ENCODE measurements at regions not wholly inside any gene's neighbourhood (a gene's known extent, or its start where the extent isn't known, plus 50 kb on each side); places are given as distances from the start of the nearest gene placed in this dataset.

DNA sequence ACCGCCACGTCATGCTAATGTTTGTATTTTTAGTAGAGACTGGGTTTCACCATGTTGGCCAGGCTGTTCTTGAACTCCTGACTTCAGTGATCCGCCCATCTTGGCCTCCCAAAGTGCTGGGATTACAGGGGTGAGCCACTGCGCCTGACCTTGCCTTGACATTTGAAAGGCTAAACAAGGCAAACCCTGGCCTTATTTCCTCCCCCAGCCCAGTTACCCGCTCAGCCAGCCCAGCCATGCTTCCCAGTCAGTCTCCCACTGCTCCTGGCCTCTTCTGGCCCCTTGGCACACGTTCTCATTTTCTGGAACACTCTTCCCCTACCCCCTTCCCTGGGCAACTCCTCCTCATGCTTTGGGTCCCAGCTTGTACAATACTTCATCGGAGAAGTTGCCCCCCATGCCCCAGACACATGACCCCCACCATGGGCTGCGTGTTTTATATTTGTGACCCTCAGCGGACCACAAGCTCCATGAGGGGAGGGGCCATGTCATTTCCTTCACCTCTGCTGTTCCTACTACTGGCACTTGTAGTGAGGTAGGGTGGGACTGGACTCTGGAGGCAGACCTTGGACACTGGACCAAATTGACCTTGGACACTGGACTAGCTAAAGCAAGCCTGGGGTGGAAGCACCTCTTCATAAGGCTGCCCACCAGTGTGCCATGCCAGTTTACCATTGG, 94.4 kb upstream of the IER5L start:
- Histone ChIP-seq H3K4me1 (ENCODE audit: insufficient read depth, insufficient read length) (peaks cover 23% of the 10 kb centered on the region), H3K4me3 (ENCODE audit: insufficient read length, low read depth) (no peak overlapping the region), H3K9me3 (ENCODE audit: insufficient read depth, low read length) (no peaks in the 10 kb centered on the region; the same call in 1 of the 2 replicates), H3K27me3 (ENCODE audit: insufficient read depth, insufficient read length) (peaks cover 3% of the 10 kb centered on the region), H3K36me3 (ENCODE audit: insufficient read depth, insufficient read length, low read length) (no peaks in the 10 kb centered on the region), H3K9ac (ENCODE audit: insufficient read length, low read depth) (no peak overlapping the region)
- TF ChIP-seq SUZ12 (IDR thresholded peaks at IDR 0.05; ENCODE audit: extremely low read depth, insufficient read depth, insufficient read length) (no peak), YY1 (IDR thresholded peaks at IDR 0.05; ENCODE audit: insufficient read depth, insufficient read length) (no peak), ZNF274 (IDR thresholded peaks at IDR 0.05; ENCODE audit: low read depth, low read length) (no peak)
- DNase-seq (ENCODE audit: low read depth, low spot score) = no peak

DNA sequence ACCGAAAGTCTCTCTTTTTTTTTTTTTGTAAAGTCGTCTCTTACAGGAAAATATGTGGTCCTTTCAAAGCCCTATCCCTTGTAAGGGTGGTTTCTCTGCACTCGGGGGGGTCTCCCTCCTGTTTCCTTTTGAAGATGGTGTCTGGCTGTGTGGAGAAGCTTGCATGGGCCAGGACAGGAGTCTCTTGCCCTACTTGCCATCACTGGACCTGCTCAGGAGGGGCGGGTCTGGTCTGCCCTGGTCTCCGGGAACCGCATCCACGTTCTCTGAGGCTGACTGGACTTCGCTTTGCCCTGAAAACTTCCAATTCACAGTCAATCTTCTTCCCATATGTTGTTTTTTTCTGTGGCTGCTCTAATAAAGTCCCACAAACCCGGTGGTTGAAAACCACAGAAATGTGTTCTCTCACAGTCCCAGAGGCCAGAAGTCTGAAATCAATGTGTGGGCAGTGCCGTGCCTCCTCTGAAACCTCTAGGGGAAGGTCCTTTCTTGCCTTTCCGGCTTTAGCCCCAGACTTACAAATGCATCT, 92.9 kb upstream of the IER5L start:
- no peaks in the 10 kb centered on the region for H3K36me3 ChIP-seq (ENCODE audit: insufficient read depth, insufficient read length, low read length)
- H3K4me1 ChIP-seq (ENCODE audit: insufficient read depth, insufficient read length) = peaks cover 13% of the 10 kb centered on the region
- no peak overlapping the region for H3K4me3 ChIP-seq (ENCODE audit: insufficient read length, low read depth)
- H3K9ac ChIP-seq (ENCODE audit: insufficient read length, low read depth) = no peak overlapping the region
- H3K27me3 ChIP-seq (ENCODE audit: insufficient read depth, insufficient read length) = peaks cover 3% of the 10 kb centered on the region
- no peaks in the 10 kb centered on the region; the same call in 1 of the 2 replicates for H3K9me3 ChIP-seq (ENCODE audit: insufficient read depth, low read length)
- no peak for DNase-seq (ENCODE audit: low read depth, low spot score)
- TF ChIP-seq YY1 (IDR thresholded peaks at IDR 0.05; ENCODE audit: insufficient read depth, insufficient read length) = no peak
- TF ChIP-seq ZNF274 (IDR thresholded peaks at IDR 0.05; ENCODE audit: low read depth, low read length) = no peak
- no peak for TF ChIP-seq SUZ12 (IDR thresholded peaks at IDR 0.05; ENCODE audit: extremely low read depth, insufficient read depth, insufficient read length)

DNA sequence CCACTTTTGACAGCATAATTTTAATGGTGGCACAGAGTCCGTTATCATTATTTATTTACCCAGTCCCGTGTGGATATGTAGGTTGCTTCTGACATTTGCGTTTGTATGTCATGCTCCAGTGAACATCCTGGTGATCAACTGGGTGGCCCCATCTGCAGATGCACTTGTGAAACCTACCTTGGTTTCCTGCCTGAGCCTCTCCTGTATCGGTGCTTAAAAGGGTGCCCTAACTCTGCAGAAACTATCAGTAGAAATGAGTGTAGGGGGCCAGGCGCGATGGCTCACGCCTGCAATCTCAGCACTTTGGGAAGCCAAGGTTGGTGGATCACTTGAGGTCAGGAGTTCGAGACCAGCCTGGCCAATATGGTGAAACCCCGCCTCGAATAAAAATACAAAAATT, 92.1 kb upstream of the IER5L start:
- Histone ChIP-seq H3K4me1 (ENCODE audit: insufficient read depth, insufficient read length) (peaks cover 10% of the 10 kb centered on the region), H3K4me3 (ENCODE audit: insufficient read length, low read depth) (no peak overlapping the region), H3K9me3 (ENCODE audit: insufficient read depth, low read length) (no peaks in the 10 kb centered on the region; the same call in 1 of the 2 replicates), H3K27me3 (ENCODE audit: insufficient read depth, insufficient read length) (peaks cover 3% of the 10 kb centered on the region), H3K36me3 (ENCODE audit: insufficient read depth, insufficient read length, low read length) (no peaks in the 10 kb centered on the region), H3K9ac (ENCODE audit: insufficient read length, low read depth) (no peak overlapping the region)
- no peak for DNase-seq (ENCODE audit: low read depth, low spot score)
- no peak for TF ChIP-seq ZNF274 (IDR thresholded peaks at IDR 0.05; ENCODE audit: low read depth, low read length)
- TF ChIP-seq SUZ12 (IDR thresholded peaks at IDR 0.05; ENCODE audit: extremely low read depth, insufficient read depth, insufficient read length) = no peak
- TF ChIP-seq YY1 (IDR thresholded peaks at IDR 0.05; ENCODE audit: insufficient read depth, insufficient read length) = no peak

DNA sequence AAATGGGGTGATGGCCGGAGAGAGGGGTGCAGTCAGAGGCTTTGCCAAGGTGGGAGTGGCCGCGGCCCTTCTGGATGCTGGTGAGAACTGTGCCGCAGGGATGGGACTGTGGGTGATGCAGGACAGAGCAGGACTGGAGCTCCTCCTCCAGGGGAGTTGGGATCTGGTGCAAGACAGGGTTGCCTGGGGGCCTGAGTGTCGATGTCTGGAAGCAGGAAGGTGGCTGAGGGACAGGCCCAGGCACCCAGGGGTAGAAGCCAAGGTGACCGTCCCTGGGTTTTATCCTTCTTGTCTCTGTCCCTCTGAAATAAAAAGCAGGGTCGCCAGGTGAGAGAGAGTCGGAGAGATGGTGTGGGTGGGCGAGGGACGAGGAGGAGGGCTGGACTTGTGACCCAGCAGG, 89.1 kb upstream of the IER5L start:
- DNase-seq (ENCODE audit: low read depth, low spot score) = no peak
- TF ChIP-seq ZNF274 (IDR thresholded peaks at IDR 0.05; ENCODE audit: low read depth, low read length) (no peak), SUZ12 (IDR thresholded peaks at IDR 0.05; ENCODE audit: extremely low read depth, insufficient read depth, insufficient read length) (no peak), YY1 (IDR thresholded peaks at IDR 0.05; ENCODE audit: insufficient read depth, insufficient read length) (no peak)

DNA sequence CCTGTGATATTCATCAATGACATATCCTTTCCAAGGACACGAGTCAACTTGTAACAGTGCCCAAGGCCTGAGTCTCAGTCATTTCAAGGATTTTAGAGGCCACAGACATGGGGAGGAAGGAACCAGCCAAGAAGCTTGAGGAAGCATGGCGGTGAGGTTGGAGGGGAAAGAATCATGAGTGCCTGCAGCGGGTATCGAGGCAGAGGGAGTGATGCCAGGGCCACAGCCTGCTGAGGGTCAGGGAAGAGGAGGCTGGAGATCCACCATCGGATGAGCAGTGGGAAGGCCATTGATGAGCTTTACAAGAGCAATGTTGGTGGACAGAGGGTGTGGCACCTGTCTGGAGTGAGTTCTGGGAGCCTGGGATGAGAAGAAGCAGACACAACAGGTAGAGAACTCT, 88.5 kb upstream of the IER5L start:
- Histone ChIP-seq H3K9me3 (ENCODE audit: insufficient read depth, low read length) (peaks cover 3% of the 10 kb centered on the region; the same call in 1 of the 2 replicates), H3K36me3 (ENCODE audit: insufficient read depth, insufficient read length, low read length) (no peaks in the 10 kb centered on the region), H3K9ac (ENCODE audit: insufficient read length, low read depth) (no peak overlapping the region), H3K27me3 (ENCODE audit: insufficient read depth, insufficient read length) (peaks cover 2% of the 10 kb centered on the region), H3K4me1 (ENCODE audit: insufficient read depth, insufficient read length) (peaks cover 9% of the 10 kb centered on the region), H3K4me3 (ENCODE audit: insufficient read length, low read depth) (no peak overlapping the region)
- TF ChIP-seq ZNF274 (IDR thresholded peaks at IDR 0.05; ENCODE audit: low read depth, low read length) = no peak
- no peak for TF ChIP-seq YY1 (IDR thresholded peaks at IDR 0.05; ENCODE audit: insufficient read depth, insufficient read length)
- TF ChIP-seq SUZ12 (IDR thresholded peaks at IDR 0.05; ENCODE audit: extremely low read depth, insufficient read depth, insufficient read length) = no peak
- DNase-seq (ENCODE audit: low read depth, low spot score) = no peak

More for the DNA sequence above, 89.1 kb upstream of the IER5L start:
- H3K27me3 ChIP-seq (ENCODE audit: insufficient read depth, insufficient read length) = peaks cover 2% of the 10 kb centered on the region
- H3K36me3 ChIP-seq (ENCODE audit: insufficient read depth, insufficient read length, low read length) = no peaks in the 10 kb centered on the region
- H3K4me3 ChIP-seq (ENCODE audit: insufficient read length, low read depth) = no peak overlapping the region
- peaks cover 6% of the 10 kb centered on the region for H3K4me1 ChIP-seq (ENCODE audit: insufficient read depth, insufficient read length)
- H3K9me3 ChIP-seq (ENCODE audit: insufficient read depth, low read length) = peaks cover 3% of the 10 kb centered on the region; the same call in 1 of the 2 replicates
- no peak overlapping the region for H3K9ac ChIP-seq (ENCODE audit: insufficient read length, low read depth)

DNA sequence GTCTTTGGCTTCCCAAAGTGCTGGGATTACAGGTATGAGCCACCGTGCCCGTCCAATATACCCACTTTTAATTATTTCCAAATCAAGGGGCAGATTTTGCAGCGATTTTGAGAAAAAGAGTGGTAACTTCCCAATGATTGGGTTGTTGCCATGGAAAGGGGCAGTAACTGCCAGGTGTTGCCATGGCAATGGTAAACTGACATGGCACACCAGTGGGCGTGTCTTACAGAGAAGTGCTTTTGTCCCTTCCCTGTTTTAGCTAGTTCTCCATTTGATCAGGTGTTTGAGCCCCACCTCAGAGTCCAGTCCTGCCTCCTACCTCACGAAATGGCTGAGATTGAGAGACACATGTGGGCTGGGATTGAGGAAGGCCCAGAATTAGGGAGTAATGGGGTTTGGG, 86.3 kb upstream of the IER5L start:
- Histone ChIP-seq H3K9me3 (ENCODE audit: insufficient read depth, low read length) (peaks cover 3% of the 10 kb centered on the region; the same call in 1 of the 2 replicates), H3K27me3 (ENCODE audit: insufficient read depth, insufficient read length) (peaks cover 14% of the 10 kb centered on the region), H3K4me1 (ENCODE audit: insufficient read depth, insufficient read length) (peaks cover 8% of the 10 kb centered on the region), H3K9ac (ENCODE audit: insufficient read length, low read depth) (no peak overlapping the region), H3K36me3 (ENCODE audit: insufficient read depth, insufficient read length, low read length) (no peaks in the 10 kb centered on the region), H3K4me3 (ENCODE audit: insufficient read length, low read depth) (no peak overlapping the region)
- TF ChIP-seq YY1 (IDR thresholded peaks at IDR 0.05; ENCODE audit: insufficient read depth, insufficient read length) (no peak), ZNF274 (IDR thresholded peaks at IDR 0.05; ENCODE audit: low read depth, low read length) (no peak), SUZ12 (IDR thresholded peaks at IDR 0.05; ENCODE audit: extremely low read depth, insufficient read depth, insufficient read length) (no peak)
- no peak for DNase-seq (ENCODE audit: low read depth, low spot score)

DNA sequence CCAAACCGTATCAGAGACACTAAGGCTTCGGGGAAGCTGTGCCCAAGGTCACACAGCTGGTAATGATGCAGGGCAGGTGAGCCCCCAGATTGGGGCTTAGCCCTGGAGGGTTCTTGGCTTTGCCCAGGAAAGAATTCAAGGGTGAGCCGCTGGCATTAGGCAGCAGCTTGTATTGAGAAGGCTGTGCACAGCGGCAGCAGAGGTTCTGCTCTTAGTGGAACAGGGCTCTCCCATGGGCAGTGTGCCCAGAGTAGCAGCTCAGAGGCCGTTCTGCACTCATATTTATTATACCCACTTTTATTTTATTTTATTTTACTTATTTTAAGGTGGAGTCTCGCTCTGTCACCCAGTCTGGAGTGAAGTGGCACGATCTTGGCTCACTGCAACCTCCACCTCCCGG, 85.8 kb upstream of the IER5L start:
- H3K9ac ChIP-seq (ENCODE audit: insufficient read length, low read depth) = no peak overlapping the region
- no peaks in the 10 kb centered on the region for H3K36me3 ChIP-seq (ENCODE audit: insufficient read depth, insufficient read length, low read length)
- TF ChIP-seq SUZ12 (IDR thresholded peaks at IDR 0.05; ENCODE audit: extremely low read depth, insufficient read depth, insufficient read length) = no peak
- no peak for TF ChIP-seq ZNF274 (IDR thresholded peaks at IDR 0.05; ENCODE audit: low read depth, low read length)
- TF ChIP-seq YY1 (IDR thresholded peaks at IDR 0.05; ENCODE audit: insufficient read depth, insufficient read length) = no peak
- no peak for DNase-seq (ENCODE audit: low read depth, low spot score)
- H3K27me3 ChIP-seq (ENCODE audit: insufficient read depth, insufficient read length) = peaks cover 19% of the 10 kb centered on the region
- peaks cover 3% of the 10 kb centered on the region; the same call in 1 of the 2 replicates for H3K9me3 ChIP-seq (ENCODE audit: insufficient read depth, low read length)
- H3K4me3 ChIP-seq (ENCODE audit: insufficient read length, low read depth) = no peak overlapping the region
- H3K4me1 ChIP-seq (ENCODE audit: insufficient read depth, insufficient read length) = peaks cover 8% of the 10 kb centered on the region
